ENCODE measurements at regions not wholly inside any gene's neighbourhood (a gene's known extent, or its start where the extent isn't known, plus 50 kb on each side); places are given as distances from the start of the nearest gene placed in this dataset.

GRCh38 chr10:130743751-130744271 is 567.7 kb downstream of the TCERG1L start:
- TF ChIP-seq EP300 (IDR thresholded peaks at IDR 0.05) (no peak), CTCF (IDR thresholded peaks at IDR 0.05) (no peak), POLR2A (IDR thresholded peaks at IDR 0.05) (no peak)

All from ovary (tissue), 3 donors.